HuH-7.5 (cell line): ENCODE measurements at regions not wholly inside any gene's neighbourhood (a gene's known extent, or its start where the extent isn't known, plus 50 kb on each side); places are given as distances from the start of the nearest gene placed in this dataset.

Experiments
- DNase-seq: peaks from one replicate; pipeline ENCODE4 v3.0.0; 2011; ENCODE audit warnings: low spot score

- DNase-seq: no peak
Observed at GRCh38 chr4:167492007-167492406, 257.7 kb upstream of the SPOCK3 start.

DNA sequence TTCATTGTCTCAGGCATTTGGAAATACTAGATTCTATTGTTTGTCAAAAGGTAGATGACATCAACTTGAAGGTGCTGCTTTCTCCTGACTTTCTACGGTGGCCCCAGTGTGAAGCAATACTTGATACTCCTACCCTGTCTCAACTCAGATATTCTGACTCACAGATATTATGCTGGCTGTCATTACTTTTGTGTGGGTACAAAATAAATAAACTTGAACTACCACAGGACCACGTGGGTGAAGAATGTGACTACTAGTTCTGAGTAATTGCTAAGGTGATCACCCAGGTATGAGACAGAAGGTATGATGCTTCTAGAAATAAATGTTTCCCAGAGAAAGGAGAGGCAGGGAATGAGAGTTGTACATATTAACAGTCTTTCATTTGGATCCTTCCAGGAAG, 275.3 kb upstream of the SPOCK3 start:
- DNase-seq: no peak

DNA sequence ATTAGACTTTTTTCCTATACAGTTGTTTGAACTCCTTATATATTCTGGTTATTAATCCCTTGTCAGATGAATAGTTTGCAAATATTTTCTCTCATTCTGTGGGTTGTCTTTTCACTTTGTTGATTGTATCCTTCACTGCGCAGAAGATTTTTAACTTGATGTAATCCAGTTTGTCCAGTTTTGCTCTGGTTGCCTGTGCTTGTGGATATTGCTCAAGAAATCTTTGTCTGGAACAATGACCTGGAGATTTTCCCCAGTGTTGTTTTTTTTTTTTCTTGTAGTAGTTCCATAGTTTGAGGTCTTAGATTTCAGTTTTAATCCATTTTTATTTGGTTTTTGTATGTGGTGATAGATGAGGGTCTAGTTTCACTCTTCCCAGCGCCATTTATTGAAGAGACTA, 289.8 kb upstream of the SPOCK3 start:
- no peak for DNase-seq

DNA sequence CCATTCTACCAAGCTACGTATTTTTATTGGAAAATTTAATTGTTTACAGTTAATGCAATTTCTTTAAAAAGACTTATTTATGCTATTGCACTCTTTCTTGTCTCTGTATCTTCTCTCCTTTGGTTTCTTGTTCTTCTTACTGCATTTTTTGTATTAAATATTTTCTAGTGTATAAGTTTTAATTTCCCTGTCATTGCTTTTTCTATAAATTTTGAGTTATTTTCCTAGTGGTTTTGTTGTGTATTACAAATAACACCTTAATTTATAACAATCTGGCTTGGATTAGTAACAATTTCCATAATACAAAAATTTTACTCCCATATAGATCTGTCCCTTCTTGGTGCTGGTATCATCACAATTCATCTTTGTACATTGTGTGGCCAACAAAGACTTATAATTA, 303.5 kb upstream of the SPOCK3 start:
- DNase-seq: no peak

- DNase-seq: no peak
Observed at GRCh38 chr4:167541286-167541685, 307.0 kb upstream of the SPOCK3 start.

DNA sequence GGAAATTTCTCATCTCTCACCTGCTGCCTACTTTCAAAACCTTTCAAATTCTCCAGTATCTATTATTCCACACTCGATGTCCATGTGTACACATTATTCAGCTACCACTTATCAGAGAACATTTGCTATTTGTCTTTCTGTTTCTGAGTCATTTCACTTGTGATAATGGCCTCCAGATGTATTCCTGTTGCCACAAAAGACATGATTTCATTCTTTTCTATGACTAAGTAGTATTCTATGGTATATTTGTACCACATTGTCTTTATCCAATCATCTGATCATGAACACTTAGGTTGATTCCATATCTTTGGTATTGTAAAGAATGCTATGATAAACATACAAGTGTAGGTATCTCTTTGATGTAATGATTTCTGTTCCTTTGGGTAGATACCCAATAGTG, 310.1 kb upstream of the SPOCK3 start:
- DNase-seq: no peak

DNA sequence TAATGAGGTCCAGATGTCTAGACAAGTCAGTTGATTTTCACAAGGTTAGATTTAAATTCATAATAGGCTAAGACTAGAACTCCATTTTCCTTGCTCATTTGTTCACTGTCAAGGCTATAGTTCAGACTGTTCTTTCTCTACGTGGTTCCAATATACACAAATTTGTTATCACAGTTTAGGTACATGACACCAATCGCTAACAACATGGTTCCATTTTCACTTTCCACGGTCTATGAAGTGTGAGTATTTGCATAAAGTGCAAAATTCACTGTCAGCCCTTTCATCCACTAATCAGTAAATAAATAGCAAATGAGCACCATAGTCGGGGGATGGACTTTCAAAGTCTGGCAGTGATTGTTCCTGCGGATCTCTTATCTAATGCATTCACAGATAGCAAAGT, 315.7 kb upstream of the SPOCK3 start:
- no peak for DNase-seq

GRCh38 chr4:167555338-167556022, 321.2 kb upstream of the SPOCK3 start:
- DNase-seq: no peak

GRCh38 chr4:167578906-167579305, 344.6 kb upstream of the SPOCK3 start:
- no peak for DNase-seq

DNA sequence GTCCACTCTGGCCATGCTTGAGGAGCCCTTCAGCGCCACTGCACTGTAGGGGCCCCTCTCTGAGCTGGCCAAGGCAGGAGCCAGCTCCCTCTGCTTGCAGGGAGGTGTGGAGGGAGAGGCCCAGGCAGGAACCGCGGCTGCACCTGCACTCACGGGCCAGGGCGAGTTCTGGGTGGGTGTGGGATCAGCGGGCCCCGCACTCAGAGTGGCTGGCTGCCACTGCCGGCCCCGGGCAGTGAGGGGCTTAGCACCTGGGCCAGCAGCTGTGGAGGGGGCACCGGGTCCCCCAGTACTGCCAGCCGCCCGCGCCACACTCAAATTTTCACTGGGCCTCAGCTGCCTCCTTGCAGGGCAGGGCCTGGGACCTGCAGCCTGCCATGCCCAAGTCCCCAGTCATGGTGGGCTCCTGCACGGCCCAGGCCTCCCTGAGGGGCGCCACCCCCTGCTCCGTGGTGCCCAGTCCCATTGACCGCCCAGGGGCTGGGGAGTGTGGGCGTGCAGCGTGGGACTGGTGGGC, 347.2 kb upstream of the SPOCK3 start:
- no peak for DNase-seq

- DNase-seq: no peak
Observed at GRCh38 chr4:167587361-167587760, 353.1 kb upstream of the SPOCK3 start.

DNA sequence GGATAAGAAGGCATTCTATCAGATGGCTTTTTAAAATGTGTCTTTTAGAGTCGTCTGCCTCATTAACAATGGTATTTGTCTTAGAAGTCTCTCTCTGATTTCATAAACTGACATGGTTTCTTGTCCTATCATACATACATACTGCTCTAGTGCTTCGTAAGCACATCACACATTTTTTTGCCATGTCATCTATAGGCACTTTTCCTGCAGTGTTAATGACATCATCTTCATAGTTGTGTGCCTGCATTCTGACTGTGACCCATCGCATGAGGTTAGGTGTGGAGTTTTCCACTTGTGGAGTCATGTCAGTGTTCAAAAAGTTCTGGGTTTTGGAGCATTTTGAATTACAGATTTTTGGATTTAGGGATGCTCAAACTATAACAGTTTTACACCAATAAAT, 361.6 kb upstream of the SPOCK3 start:
- no peak for DNase-seq

GRCh38 chr4:167602157-167602556, 367.9 kb upstream of the SPOCK3 start:
- no peak for DNase-seq

DNA sequence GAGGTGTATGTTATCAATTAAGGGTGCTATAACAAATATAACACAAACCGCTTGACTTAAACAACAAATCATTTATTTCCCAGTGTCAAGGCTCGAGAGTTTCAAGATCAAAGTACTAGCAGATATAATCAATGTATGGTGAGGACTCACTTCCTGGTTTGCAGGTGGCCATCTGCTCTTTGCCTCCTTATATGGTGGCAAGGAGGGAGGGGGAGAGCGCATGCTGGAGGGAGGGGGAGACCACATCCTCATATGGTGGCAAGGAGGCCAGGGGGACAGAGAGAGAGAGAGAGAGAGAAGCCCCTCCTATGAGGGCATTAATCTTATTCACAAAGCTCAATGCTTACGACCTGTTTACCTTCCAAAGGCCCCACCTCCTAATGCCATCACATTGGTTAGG, 372.3 kb upstream of the SPOCK3 start:
- DNase-seq: no peak

DNA sequence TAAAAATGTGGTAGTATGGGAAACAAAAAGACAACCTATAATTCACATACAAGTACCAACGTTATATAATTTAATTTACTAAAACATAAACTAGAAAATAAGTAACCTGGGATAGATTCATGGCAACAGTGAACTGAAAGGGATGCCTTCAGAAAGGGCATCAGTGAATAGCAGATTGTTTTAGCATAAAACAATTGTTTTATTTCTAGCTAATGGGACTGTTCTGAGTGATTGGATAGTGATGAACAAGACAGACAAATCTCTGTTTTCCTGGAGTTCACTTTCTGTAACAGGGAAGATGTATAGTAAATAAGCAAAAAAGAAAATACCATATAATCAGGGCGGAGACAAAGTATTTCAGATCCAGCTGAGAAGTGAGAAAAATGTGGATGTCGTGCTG, 379.1 kb upstream of the SPOCK3 start:
- no peak for DNase-seq

DNA sequence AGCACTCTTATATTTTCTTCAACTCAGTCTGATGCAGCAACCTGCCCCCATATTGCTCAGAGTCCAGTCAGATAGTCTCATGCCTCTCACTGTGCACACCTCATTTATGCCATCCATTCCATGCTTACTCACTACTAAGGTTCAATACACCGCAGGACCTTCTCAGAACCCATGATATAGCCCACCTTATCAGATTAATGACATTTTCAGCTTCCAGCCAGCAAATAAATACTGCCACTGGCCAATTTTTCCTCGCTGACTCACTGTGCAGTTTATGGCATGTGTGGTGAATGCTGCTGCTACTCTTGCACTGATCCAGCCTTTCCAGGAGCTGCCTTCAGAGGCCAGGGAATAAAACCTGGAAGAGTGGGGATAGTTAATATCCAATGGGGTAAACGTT, 380.6 kb upstream of the SPOCK3 start:
- no peak for DNase-seq

DNA sequence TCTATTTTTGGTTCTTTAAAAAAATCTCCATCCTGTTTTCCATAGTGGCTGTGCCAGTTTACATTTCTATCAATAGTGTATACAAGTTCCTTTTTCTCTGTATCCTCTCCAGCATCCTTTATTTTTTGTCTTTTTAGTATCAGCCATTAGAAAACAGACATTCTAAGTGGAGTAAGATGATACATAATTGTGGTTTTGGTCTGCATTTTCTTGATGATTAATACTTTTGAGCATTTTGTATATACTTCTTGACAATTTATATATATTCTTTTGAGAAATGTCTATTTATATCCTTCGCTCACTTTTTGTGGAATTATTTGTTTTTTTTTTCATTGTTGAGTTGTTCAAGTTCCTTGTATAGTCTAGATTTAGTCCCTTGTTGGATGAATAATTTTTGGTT, 382.2 kb upstream of the SPOCK3 start:
- no peak for DNase-seq

GRCh38 chr4:167622481-167623240, 388.4 kb upstream of the SPOCK3 start:
- peak; percentile 5 for DNase-seq

GRCh38 chr4:167623241-167623572, 388.9 kb upstream of the SPOCK3 start:
- DNase-seq: no peak

DNA sequence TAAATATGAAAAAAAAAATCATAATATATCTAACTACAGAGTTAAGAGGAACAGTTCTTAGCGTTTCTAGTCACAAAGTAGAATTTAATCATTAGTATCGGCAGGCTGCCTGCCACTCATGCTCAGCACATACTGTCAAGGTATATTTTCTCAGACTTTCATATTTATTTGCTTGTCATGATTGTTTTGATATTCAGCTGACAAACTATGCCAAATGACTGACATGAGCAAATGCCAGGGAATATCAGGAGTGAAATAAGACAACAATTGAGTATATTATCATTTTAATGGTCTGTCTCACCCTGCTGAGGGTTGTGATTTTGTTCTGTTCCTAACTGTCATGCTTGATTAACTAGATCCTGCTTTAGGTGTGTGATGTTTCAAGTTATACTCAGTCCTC, 395.0 kb upstream of the SPOCK3 start:
- no peak for DNase-seq

- DNase-seq: no peak
Observed at GRCh38 chr4:167642250-167642649, 408.0 kb upstream of the SPOCK3 start.

DNA sequence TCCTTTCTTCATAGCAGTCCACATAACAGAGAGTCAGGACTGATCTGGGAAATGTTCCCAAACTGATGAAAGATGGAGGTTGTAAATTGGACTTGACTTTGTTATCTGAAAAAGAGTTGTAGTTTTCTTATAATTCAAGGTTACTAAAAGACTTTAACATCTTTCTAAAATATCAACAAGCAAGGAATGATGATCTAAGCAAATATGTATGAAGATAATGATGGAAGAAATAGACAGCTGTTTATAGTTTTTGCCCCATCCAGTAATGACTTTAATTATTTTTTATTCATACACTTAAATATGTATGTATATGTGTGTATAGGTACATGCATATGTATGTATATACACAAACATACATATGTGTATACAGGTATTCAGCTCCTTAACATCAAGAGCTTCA, 411.1 kb upstream of the SPOCK3 start:
- DNase-seq: no peak

- DNase-seq: no peak
Observed at GRCh38 chr4:167652267-167652666, 418.0 kb upstream of the SPOCK3 start.

GRCh38 chr4:167688660-167689142, 403.6 kb upstream of the ANXA10 start:
- DNase-seq: no peak
